Mesendoderm (in vitro differentiated cells): ENCODE measurements at regions not wholly inside any gene's neighbourhood (a gene's known extent, or its start where the extent isn't known, plus 50 kb on each side); places are given as distances from the start of the nearest gene placed in this dataset.

Experiments
- DNase-seq: peaks from one replicate; pipeline ENCODE4 v3.0.0; 2013
- H2AK5ac ChIP-seq: 2 replicates; pipeline ENCODE4 v1.6.1; 2013; ENCODE audit warnings: low read length, inconsistent platforms
- H2BK120ac ChIP-seq: 2 replicates; pipeline ENCODE4 v1.6.1; 2013; ENCODE audit warnings: low read depth, mild to moderate bottlenecking, low read length, moderate library complexity, mixed read lengths
- H2BK15ac ChIP-seq: replicated peaks from 2 replicates; pipeline ENCODE4 v1.6.1; 2013; ENCODE audit warnings: low read depth, mild to moderate bottlenecking, moderate library complexity
- H2BK5ac ChIP-seq: 2 replicates; pipeline ENCODE4 v1.6.1; 2013; ENCODE audit warnings: low read length, inconsistent platforms
- H3K18ac ChIP-seq: 2 replicates; pipeline ENCODE4 v1.6.1; 2013; ENCODE audit warnings: mild to moderate bottlenecking, low read length, mixed read lengths
- H3K23ac ChIP-seq: one replicate; pipeline ENCODE4 v1.6.1; 2013; ENCODE audit warnings: low read length
- H3K27ac ChIP-seq: 2 replicates; pipeline ENCODE4 v1.5.1; 2013; ENCODE audit warnings: low read depth, mild to moderate bottlenecking, inconsistent platforms, low read length, moderate library complexity
- H3K27me3 ChIP-seq: 2 replicates; pipeline ENCODE4 v1.6.1; 2013; ENCODE audit warnings: low read length, control low read depth, mild to moderate bottlenecking, inconsistent platforms; ENCODE audit not compliant: insufficient read depth, poor library complexity
- H3K36me3 ChIP-seq: 2 replicates; pipeline ENCODE4 v1.6.1; 2013; ENCODE audit warnings: low read length, inconsistent platforms; ENCODE audit not compliant: control insufficient read depth, insufficient read depth
- H3K4ac ChIP-seq: one replicate; pipeline ENCODE4 v1.6.1; 2013; ENCODE audit warnings: low read depth, mild to moderate bottlenecking, low read length, moderate library complexity
- H3K4me1 ChIP-seq: 2 replicates; pipeline ENCODE4 v1.6.1; 2013; ENCODE audit warnings: low read depth, low read length, inconsistent platforms; ENCODE audit not compliant: control insufficient read depth
- H3K4me2 ChIP-seq: 2 replicates; pipeline ENCODE4 v1.6.1; 2013; ENCODE audit warnings: low read length
- H3K4me3 ChIP-seq: 2 replicates; pipeline ENCODE4 v1.5.1; 2013; ENCODE audit warnings: mild to moderate bottlenecking, low read length
- H3K56ac ChIP-seq: one replicate; pipeline ENCODE4 v1.6.1; 2013; ENCODE audit warnings: low read length
- H3K79me1 ChIP-seq: 2 replicates; pipeline ENCODE4 v1.6.1; 2013; ENCODE audit warnings: low read length, inconsistent platforms
- H3K79me2 ChIP-seq: 2 replicates; pipeline ENCODE4 v1.6.1; 2013; ENCODE audit warnings: mild to moderate bottlenecking, low read length; ENCODE audit not compliant: control insufficient read depth, insufficient read depth
- H3K9ac ChIP-seq: 2 replicates; pipeline ENCODE4 v1.6.1; 2013; ENCODE audit warnings: low read length, inconsistent platforms
- H4K5ac ChIP-seq: one replicate; pipeline ENCODE4 v1.6.1; 2013; ENCODE audit warnings: low read length
- H4K8ac ChIP-seq: one replicate; pipeline ENCODE4 v1.6.1; 2013; ENCODE audit warnings: low read depth, mild to moderate bottlenecking, control low read depth, low read length, moderate library complexity
- WGBS: extraction: QIAGEN DNeasy Blood & Tissue Kit; methylation state at CpG from one replicate; pipeline ENCODE4 v1.1.7; 2013; ENCODE audit warnings: low lambda C conversion rate, missing lambda C conversion rate; ENCODE audit not compliant: insufficient coverage; ENCODE audit errors: extremely low coverage; 5-methylcytosine and 5-hydroxymethylcytosine counted together

- Histone ChIP-seq H3K4me2 (no peak overlapping the region), H3K27me3 (no peaks in the 10 kb centered on the region), H3K18ac (no peak overlapping the region), H3K4me1 (no peaks in the 10 kb centered on the region), H2BK120ac (no peak overlapping the region), H3K79me1 (no peaks in the 10 kb centered on the region), H3K4ac (no peak overlapping the region), H3K56ac (no peak overlapping the region), H2AK5ac (no peak overlapping the region), H3K4me3 (no peak overlapping the region), H3K23ac (no peak overlapping the region), H3K9ac (no peak overlapping the region), H3K27ac (no peak overlapping the region), H3K79me2 (no peaks in the 10 kb centered on the region), H3K36me3 (no peaks in the 10 kb centered on the region), H2BK5ac (no peak overlapping the region), H4K8ac (no peak overlapping the region), H2BK15ac (no peak overlapping the region), H4K5ac (no peak overlapping the region)
- WGBS, result no CpG with 5 or more reads among the region's 2 CpGs
- no peak for DNase-seq
These were observed 949.7 kb upstream of the TENM4 start for GRCh38 chr11:80390505-80390904.

DNA sequence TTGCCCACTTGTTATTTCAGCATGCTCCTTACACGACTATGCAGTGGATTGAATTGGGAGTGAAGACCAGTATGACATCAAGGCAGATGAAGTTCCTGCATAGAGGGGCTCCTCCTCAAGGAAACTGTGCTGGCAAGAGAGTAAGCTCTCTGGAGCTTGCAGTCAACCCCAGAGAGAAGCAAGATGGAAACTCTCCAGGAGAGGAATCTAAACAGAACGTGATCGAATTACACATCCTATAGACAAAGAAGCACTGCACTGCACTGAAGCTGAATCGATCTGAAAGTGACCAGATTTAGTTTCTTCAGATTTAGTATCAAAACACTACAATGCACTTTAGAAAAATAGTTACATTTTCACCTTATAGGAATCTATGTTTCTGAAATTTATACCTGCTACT lies 947.7 kb upstream of the TENM4 start:
- no peak overlapping the region for H3K23ac ChIP-seq
- H3K4me2 ChIP-seq, result no peak overlapping the region
- DNase-seq, result peak; percentile 3
- no peak overlapping the region for H3K4ac ChIP-seq
- no peak overlapping the region for H2AK5ac ChIP-seq
- no CpG with 5 or more reads among the region's 4 CpGs for WGBS
- no peaks in the 10 kb centered on the region for H3K79me2 ChIP-seq
- H2BK5ac ChIP-seq, result no peak overlapping the region
- H3K27me3 ChIP-seq, result no peaks in the 10 kb centered on the region
- H3K4me3 ChIP-seq, result no peak overlapping the region
- no peak overlapping the region for H3K56ac ChIP-seq
- H3K18ac ChIP-seq, result peak overlapping the region; percentile 71
- H4K8ac ChIP-seq, result no peak overlapping the region
- H3K79me1 ChIP-seq, result no peaks in the 10 kb centered on the region
- H4K5ac ChIP-seq, result no peak overlapping the region
- no peak overlapping the region for H3K9ac ChIP-seq
- H3K4me1 ChIP-seq, result no peaks in the 10 kb centered on the region
- H3K36me3 ChIP-seq, result no peaks in the 10 kb centered on the region
- H3K27ac ChIP-seq, result no peak overlapping the region
- H2BK120ac ChIP-seq, result no peak overlapping the region
- no peak overlapping the region for H2BK15ac ChIP-seq

DNA sequence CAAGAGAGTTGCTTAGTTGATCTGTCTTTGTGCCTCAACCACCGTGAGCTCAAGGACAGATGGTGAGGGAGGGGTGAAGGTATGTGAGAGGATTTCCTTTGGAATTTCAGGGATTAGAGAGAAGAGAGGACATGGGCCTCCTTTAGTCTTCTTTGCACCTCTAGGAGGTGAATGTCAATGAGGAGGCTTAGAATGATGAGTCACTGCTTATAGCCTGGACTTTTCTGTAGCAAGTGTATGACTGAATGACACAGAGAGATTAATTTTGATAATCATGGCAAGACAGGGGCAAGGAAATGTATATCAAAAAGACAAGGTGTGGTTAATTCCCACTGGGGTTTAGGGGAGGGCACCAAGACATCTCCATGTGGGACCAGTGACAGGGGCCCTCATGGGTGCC lies 947.3 kb upstream of the TENM4 start:
- no peaks in the 10 kb centered on the region for H3K36me3 ChIP-seq
- H3K9ac ChIP-seq, result no peak overlapping the region
- H3K27me3 ChIP-seq, result no peaks in the 10 kb centered on the region
- H3K18ac ChIP-seq, result peak overlapping the region; percentile 71
- H3K56ac ChIP-seq, result no peak overlapping the region
- no peak overlapping the region for H2BK15ac ChIP-seq
- H3K79me1 ChIP-seq, result no peaks in the 10 kb centered on the region
- no peak overlapping the region for H3K4me2 ChIP-seq
- no peak overlapping the region for H3K4ac ChIP-seq
- no peak overlapping the region for H3K27ac ChIP-seq
- no peak overlapping the region for H4K5ac ChIP-seq
- peak; percentile 82 for DNase-seq
- H2BK5ac ChIP-seq, result no peak overlapping the region
- no peak overlapping the region for H4K8ac ChIP-seq
- no CpG with 5 or more reads among the region's 1 CpG for WGBS
- no peak overlapping the region for H2AK5ac ChIP-seq
- H3K4me1 ChIP-seq, result no peaks in the 10 kb centered on the region
- no peak overlapping the region for H2BK120ac ChIP-seq
- no peaks in the 10 kb centered on the region for H3K79me2 ChIP-seq
- no peak overlapping the region for H3K23ac ChIP-seq
- no peak overlapping the region for H3K4me3 ChIP-seq

GRCh38 chr11:80383655-80384054 lies 942.8 kb upstream of the TENM4 start:
- H4K8ac ChIP-seq, result no peak overlapping the region
- H2BK15ac ChIP-seq, result no peak overlapping the region
- H3K23ac ChIP-seq, result no peak overlapping the region
- H3K36me3 ChIP-seq, result no peaks in the 10 kb centered on the region
- H3K27me3 ChIP-seq, result no peaks in the 10 kb centered on the region
- H3K79me1 ChIP-seq, result no peaks in the 10 kb centered on the region
- H3K18ac ChIP-seq, result no peak overlapping the region
- H3K56ac ChIP-seq, result no peak overlapping the region
- H2BK5ac ChIP-seq, result no peak overlapping the region
- H4K5ac ChIP-seq, result no peak overlapping the region
- no peak overlapping the region for H3K27ac ChIP-seq
- peak; percentile 84 for DNase-seq
- no peaks in the 10 kb centered on the region for H3K4me1 ChIP-seq
- no peak overlapping the region for H3K4me3 ChIP-seq
- no peak overlapping the region for H3K9ac ChIP-seq
- WGBS, result no CpG with 5 or more reads among the region's 3 CpGs
- H2AK5ac ChIP-seq, result no peak overlapping the region
- no peaks in the 10 kb centered on the region for H3K79me2 ChIP-seq
- H3K4me2 ChIP-seq, result no peak overlapping the region
- no peak overlapping the region for H3K4ac ChIP-seq
- H2BK120ac ChIP-seq, result no peak overlapping the region

DNA sequence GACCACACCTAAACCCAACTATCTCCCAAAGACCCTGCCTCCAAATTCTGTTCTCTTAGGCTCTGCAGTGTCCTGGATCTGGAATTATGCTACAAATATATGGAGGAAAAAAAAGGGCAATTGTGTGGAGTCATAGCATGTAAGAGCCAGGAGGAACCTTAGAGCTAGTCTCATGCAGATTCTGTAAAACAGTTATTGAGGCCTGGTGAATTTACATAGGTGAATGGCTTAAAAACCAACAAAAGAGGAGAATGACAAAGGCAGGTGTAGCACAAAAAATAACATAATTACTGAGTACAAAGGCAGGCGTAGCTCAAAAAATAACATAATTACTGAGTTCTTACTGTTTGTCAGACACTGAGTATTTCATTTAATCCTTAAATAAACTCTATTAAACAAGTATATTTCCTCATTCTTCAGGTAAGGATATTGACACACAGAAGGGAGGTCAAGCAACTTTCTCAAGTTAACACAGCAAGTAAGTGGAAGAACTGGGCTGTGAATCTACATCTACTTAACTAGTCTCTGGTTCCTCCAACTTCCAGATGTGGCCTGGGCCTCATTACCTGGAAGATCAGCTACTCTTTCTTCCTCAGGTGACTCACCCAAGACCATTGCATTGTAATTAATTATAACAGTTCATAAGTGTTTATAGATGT lies 938.9 kb upstream of the TENM4 start:
- H3K27me3 ChIP-seq, result no peaks in the 10 kb centered on the region
- no peaks in the 10 kb centered on the region for H3K4me1 ChIP-seq
- H2AK5ac ChIP-seq, result no peak overlapping the region
- H2BK5ac ChIP-seq, result no peak overlapping the region
- H3K36me3 ChIP-seq, result no peaks in the 10 kb centered on the region
- no peaks in the 10 kb centered on the region for H3K79me2 ChIP-seq
- H3K4me3 ChIP-seq, result no peak overlapping the region
- no CpG with 5 or more reads among the region's 1 CpG for WGBS
- no peak overlapping the region for H3K4ac ChIP-seq
- H4K5ac ChIP-seq, result no peak overlapping the region
- H3K56ac ChIP-seq, result no peak overlapping the region
- H3K79me1 ChIP-seq, result no peaks in the 10 kb centered on the region
- no peak overlapping the region for H3K18ac ChIP-seq
- no peak overlapping the region for H3K27ac ChIP-seq
- H2BK120ac ChIP-seq, result peak overlapping the region; percentile 36
- H3K23ac ChIP-seq, result no peak overlapping the region
- H3K9ac ChIP-seq, result no peak overlapping the region
- H4K8ac ChIP-seq, result peak overlapping the region; percentile 5
- no peak overlapping the region for H3K4me2 ChIP-seq
- no peak for DNase-seq
- H2BK15ac ChIP-seq, result no peak overlapping the region

DNA sequence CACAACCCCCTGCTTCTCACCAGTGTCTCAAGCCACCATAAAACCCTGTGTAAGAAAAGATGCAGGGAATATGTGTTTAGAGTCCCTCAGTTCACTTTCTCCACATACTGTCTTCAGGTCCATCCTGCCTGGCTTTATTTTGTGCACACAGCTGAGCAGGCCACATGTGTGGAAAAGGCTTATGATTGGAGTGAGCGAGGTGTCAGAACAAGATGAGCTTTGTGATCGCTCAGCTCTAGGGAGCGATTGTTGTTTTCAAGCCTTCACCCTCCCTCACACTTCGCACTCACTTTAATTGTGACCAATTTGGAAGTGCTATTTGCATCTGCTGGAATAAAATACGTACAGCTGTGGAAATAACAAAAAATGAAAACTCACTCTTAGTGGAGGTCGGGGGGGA lies 931.1 kb upstream of the TENM4 start:
- no peak overlapping the region for H3K27ac ChIP-seq
- WGBS, result no CpG with 5 or more reads among the region's 6 CpGs
- H3K23ac ChIP-seq, result no peak overlapping the region
- no peak overlapping the region for H3K4me3 ChIP-seq
- H3K4me2 ChIP-seq, result no peak overlapping the region
- H3K79me2 ChIP-seq, result no peaks in the 10 kb centered on the region
- no peaks in the 10 kb centered on the region for H3K79me1 ChIP-seq
- H3K4ac ChIP-seq, result no peak overlapping the region
- H3K27me3 ChIP-seq, result no peaks in the 10 kb centered on the region
- no peak overlapping the region for H2BK120ac ChIP-seq
- no peak for DNase-seq
- no peaks in the 10 kb centered on the region for H3K36me3 ChIP-seq
- no peak overlapping the region for H2BK5ac ChIP-seq
- H2AK5ac ChIP-seq, result no peak overlapping the region
- H3K4me1 ChIP-seq, result no peaks in the 10 kb centered on the region
- H4K5ac ChIP-seq, result no peak overlapping the region
- no peak overlapping the region for H3K56ac ChIP-seq
- no peak overlapping the region for H3K9ac ChIP-seq
- no peak overlapping the region for H4K8ac ChIP-seq
- peak overlapping the region; percentile 18 for H3K18ac ChIP-seq
- no peak overlapping the region for H2BK15ac ChIP-seq
